ENCODE measurements at regions not wholly inside any gene's neighbourhood (a gene's known extent, or its start where the extent isn't known, plus 50 kb on each side); places are given as distances from the start of the nearest gene placed in this dataset.
"Not testable (repeated sequence)": the region's sequence is repeated elsewhere in the genome, so short reads cannot be mapped to it uniquely, and the experiment has no call there.

DNA sequence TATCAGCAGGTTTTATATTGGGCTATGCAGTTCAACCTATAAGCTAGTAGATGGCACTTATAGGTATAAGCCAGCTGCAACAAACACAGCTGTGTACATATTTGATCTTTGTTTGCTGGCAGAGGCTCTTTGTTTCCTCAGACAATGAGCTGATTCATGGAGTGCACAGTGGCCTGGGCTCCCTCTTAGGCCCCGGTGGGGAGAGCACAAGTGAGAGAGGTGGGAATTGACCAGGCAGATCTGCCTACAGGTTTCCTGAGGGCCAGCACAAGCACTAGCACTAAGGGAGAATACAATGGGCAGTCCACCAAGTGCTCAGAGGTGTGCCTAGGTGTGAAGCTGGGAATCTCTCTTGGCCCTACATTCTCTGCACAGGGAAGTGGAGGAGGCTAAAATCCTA lies 1390.7 kb downstream of the SLITRK5 start:
- H3K9me3 Mint-ChIP-seq: peaks cover 6% of the 10 kb centered on the region
- H3K4me1 Mint-ChIP-seq (ENCODE audit: unreplicated experiment): peaks cover under 1% of the 10 kb centered on the region
- no peak for DNase-seq (ENCODE audit: extremely low spot score, unreplicated experiment)
- no peaks in the 10 kb centered on the region for H3K36me3 Mint-ChIP-seq
- TF ChIP-seq, protein P1, sequence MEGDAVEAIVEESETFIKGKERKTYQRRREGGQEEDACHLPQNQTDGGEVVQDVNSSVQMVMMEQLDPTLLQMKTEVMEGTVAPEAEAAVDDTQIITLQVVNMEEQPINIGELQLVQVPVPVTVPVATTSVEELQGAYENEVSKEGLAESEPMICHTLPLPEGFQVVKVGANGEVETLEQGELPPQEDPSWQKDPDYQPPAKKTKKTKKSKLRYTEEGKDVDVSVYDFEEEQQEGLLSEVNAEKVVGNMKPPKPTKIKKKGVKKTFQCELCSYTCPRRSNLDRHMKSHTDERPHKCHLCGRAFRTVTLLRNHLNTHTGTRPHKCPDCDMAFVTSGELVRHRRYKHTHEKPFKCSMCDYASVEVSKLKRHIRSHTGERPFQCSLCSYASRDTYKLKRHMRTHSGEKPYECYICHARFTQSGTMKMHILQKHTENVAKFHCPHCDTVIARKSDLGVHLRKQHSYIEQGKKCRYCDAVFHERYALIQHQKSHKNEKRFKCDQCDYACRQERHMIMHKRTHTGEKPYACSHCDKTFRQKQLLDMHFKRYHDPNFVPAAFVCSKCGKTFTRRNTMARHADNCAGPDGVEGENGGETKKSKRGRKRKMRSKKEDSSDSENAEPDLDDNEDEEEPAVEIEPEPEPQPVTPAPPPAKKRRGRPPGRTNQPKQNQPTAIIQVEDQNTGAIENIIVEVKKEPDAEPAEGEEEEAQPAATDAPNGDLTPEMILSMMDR (conservative IDR thresholded peaks at IDR 0.05): no peak
- no peak overlapping the region for H3K4me3 Mint-ChIP-seq
- no peak overlapping the region for H3K27ac Mint-ChIP-seq
- no peaks in the 10 kb centered on the region for H3K27me3 Mint-ChIP-seq

DNA sequence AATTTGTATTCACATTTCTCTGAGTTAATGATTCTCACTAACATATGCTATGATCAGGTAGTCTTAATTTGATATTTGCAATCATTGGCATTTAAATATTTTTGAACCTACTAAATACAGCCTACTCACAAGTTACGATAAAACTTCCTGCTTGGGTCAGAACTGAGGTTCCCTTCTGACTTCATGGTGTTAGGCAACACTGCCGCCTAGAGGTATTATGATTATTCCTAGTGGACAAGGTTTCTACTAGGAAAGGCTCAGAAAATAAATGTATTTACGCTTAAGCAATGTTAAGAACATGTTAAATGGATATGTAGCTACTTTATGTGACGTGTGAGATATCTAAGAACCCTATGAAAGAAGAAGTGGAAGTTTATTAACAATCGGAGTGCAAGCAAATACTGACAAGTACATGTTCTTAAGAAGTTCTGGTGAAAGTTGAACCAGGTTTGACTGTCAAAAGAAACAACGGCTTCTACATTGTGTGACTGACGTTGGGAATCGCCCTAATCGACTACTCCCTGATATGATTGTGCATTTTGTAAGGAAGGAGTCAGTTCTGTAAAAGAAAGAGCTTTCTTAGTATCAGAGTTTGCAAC lies 1395.8 kb downstream of the SLITRK5 start:
- Mint-ChIP-seq H3K4me3 (peak overlapping the region; percentile 13), H3K4me1 (ENCODE audit: unreplicated experiment) (peaks cover 4% of the 10 kb centered on the region), H3K9me3 (no peaks in the 10 kb centered on the region), H3K27me3 (peaks cover 3% of the 10 kb centered on the region), H3K36me3 (no peaks in the 10 kb centered on the region), H3K27ac (no peak overlapping the region)
- TF ChIP-seq, protein P1 (conservative IDR thresholded peaks at IDR 0.05): peak; percentile 78
- DNase-seq (ENCODE audit: extremely low spot score, unreplicated experiment): no peak

DNA sequence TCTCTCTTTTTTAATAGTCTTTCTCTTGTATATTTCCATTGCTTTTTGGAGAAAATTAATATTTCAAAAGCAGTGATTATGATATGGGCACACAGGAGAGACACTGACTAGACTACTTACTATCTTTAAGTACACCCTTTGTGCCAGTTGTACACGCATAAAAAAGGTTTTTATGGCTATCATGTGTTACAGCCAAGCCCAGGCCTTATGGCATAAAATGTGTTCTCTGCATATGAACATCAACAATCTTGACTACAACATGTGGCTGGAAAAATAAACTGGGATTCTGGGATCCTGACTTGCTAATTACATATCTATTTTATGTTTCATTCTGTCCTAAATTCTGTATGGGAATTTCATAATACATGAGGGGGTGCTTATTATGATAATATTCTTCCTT lies 1401.8 kb downstream of the SLITRK5 start:
- Mint-ChIP-seq H3K9me3 (no peaks in the 10 kb centered on the region), H3K36me3 (no peaks in the 10 kb centered on the region), H3K27ac (no peak overlapping the region), H3K4me3 (no peak overlapping the region), H3K27me3 (peaks cover 3% of the 10 kb centered on the region), H3K4me1 (ENCODE audit: unreplicated experiment) (no peaks in the 10 kb centered on the region)
- TF ChIP-seq, protein P1 (conservative IDR thresholded peaks at IDR 0.05): no peak
- no peak for DNase-seq (ENCODE audit: extremely low spot score, unreplicated experiment)

DNA sequence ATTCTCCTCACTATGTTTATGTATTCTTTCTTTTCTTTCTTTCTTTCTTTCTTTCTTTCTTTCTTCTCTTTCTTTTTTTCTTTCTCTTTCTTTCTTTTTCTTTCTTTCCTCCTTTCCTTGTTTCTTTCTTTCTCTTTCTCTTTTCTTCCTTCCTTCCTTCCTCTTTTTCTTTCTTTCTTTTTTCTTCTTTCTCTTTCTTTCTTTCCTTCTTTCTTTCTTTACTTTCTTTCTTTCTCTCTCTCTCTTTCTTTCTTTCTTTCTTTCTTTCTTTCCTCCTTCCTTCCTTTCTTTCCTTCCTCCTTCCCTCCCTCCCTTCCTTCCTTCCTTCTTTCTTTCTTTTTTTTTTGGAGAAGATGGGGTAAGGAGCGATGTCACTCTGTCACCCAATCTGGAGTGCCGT lies 1405.5 kb downstream of the SLITRK5 start:
- DNase-seq (ENCODE audit: extremely low spot score, unreplicated experiment): no peak
- TF ChIP-seq, protein P1 (conservative IDR thresholded peaks at IDR 0.05): no peak
- H3K27me3 Mint-ChIP-seq: no peaks in the 10 kb centered on the region
- no peaks in the 10 kb centered on the region for H3K4me1 Mint-ChIP-seq (ENCODE audit: unreplicated experiment)
- no peak overlapping the region for H3K4me3 Mint-ChIP-seq
- H3K36me3 Mint-ChIP-seq: no peaks in the 10 kb centered on the region
- H3K9me3 Mint-ChIP-seq: no peaks in the 10 kb centered on the region
- H3K27ac Mint-ChIP-seq: no peak overlapping the region

DNA sequence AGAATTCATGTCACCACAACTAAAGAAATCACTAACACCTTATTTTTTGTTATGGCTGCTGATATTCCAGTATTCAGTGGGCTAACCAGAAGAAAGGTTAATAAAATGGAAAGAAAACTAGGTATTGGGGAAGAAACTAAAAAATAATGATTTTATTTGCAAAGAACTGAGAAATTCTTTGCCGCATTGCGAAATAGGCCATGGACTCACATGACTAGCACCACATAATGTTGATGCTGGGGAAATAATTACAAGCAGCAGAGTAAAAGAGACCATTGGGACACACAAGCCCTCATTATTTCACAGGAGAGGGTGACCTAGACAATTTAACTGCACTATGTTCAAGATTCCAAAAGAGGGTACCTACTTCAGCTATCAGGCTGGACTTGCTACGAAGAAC lies 1411.5 kb downstream of the SLITRK5 start:
- Mint-ChIP-seq H3K36me3 (peaks cover 4% of the 10 kb centered on the region), H3K4me3 (no peak overlapping the region), H3K9me3 (no peaks in the 10 kb centered on the region), H3K4me1 (ENCODE audit: unreplicated experiment) (no peaks in the 10 kb centered on the region), H3K27me3 (no peaks in the 10 kb centered on the region), H3K27ac (no peak overlapping the region)
- TF ChIP-seq, protein P1 (conservative IDR thresholded peaks at IDR 0.05): no peak
- no peak for DNase-seq (ENCODE audit: extremely low spot score, unreplicated experiment)

DNA sequence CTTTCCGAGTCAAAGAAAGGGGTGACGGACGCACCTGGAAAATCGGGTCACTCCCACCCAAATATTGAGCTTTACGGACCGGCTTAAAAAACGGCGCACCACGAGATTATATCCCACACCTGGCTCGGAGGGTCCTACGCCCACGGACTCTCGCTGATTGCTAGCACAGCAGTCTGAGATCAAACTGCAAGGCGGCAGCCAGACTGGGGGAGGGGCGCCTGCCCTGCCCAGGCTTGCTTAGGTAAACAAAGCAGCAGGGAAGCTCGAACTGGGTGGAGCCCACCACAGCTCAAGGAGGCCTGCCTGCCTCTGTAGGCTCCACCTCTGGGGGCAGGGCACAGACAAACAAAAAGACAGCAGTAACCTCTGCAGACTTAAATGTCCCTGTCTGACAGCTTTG lies 1416.9 kb downstream of the SLITRK5 start:
- H3K4me3 Mint-ChIP-seq; H3K36me3 Mint-ChIP-seq; H3K9me3 Mint-ChIP-seq; H3K27ac Mint-ChIP-seq; H3K27me3 Mint-ChIP-seq; H3K4me1 Mint-ChIP-seq (ENCODE audit: unreplicated experiment); DNase-seq (ENCODE audit: extremely low spot score, unreplicated experiment): not testable (repeated sequence)

Measured in type B pancreatic cell (in vitro differentiated cells).